Stimulated activated CD4-positive, alpha-beta T cell treated with anti-CD3 and anti-CD28 coated beads, Interleukin-4, amount 100 ng/mL, for 4 hours (primary cell): ENCODE measurements at regions not wholly inside any gene's neighbourhood (a gene's known extent, or its start where the extent isn't known, plus 50 kb on each side); places are given as distances from the start of the nearest gene placed in this dataset.
"Not testable (repeated sequence)": the region's sequence is repeated elsewhere in the genome, so short reads cannot be mapped to it uniquely, and the experiment has no call there.

ENCODE experiments used
- DNase-seq, 2 experiments: peaks; one replicate each; pipeline ENCODE4 v3.0.0-alpha.2; 2020

- DNase-seq = no peak
Measured at GRCh38 chr9:38342532-38342931, 50.0 kb upstream of the ALDH1B1 start.

- DNase-seq = no peak
Measured at GRCh38 chr9:38342096-38342495, 50.4 kb upstream of the ALDH1B1 start.

- DNase-seq = no peak
Measured at GRCh38 chr9:38339496-38339895, 53.0 kb upstream of the ALDH1B1 start.

- no peak for DNase-seq
Measured at GRCh38 chr9:38339087-38339486, 53.4 kb upstream of the ALDH1B1 start.

- DNase-seq = no peak
Measured at GRCh38 chr9:38338342-38339018, 54.0 kb upstream of the ALDH1B1 start.

- no peak for DNase-seq
Measured at GRCh38 chr9:38337706-38338264, 54.7 kb upstream of the ALDH1B1 start.

GRCh38 chr9:38337181-38337580 lies 55.3 kb upstream of the ALDH1B1 start:
- DNase-seq = no peak

GRCh38 chr9:38336341-38336740 lies 56.2 kb upstream of the ALDH1B1 start:
- no peak for DNase-seq

- DNase-seq = no peak
Measured at GRCh38 chr9:38335686-38336085, 56.8 kb upstream of the ALDH1B1 start.

GRCh38 chr9:38334234-38334633 lies 58.3 kb upstream of the ALDH1B1 start:
- DNase-seq = no peak

GRCh38 chr9:38333047-38333446 lies 59.5 kb upstream of the ALDH1B1 start:
- DNase-seq = no peak

- DNase-seq = no peak
Measured at GRCh38 chr9:38332625-38333024, 59.9 kb upstream of the ALDH1B1 start.

- DNase-seq = no peak
Measured at GRCh38 chr9:38331141-38331540, 61.4 kb upstream of the ALDH1B1 start.

GRCh38 chr9:38329968-38330367 lies 62.5 kb upstream of the ALDH1B1 start:
- no peak for DNase-seq

GRCh38 chr9:38328765-38329164 lies 63.7 kb upstream of the ALDH1B1 start:
- DNase-seq = no peak

- DNase-seq = no peak
Measured at GRCh38 chr9:38326122-38326521, 66.4 kb upstream of the ALDH1B1 start.

- DNase-seq = not testable (repeated sequence)
Measured at GRCh38 chr9:38324213-38324612, 68.3 kb upstream of the ALDH1B1 start.

- no peak for DNase-seq
Measured at GRCh38 chr9:38322937-38323336, 69.6 kb upstream of the ALDH1B1 start.

GRCh38 chr9:38319496-38320173 lies 72.9 kb upstream of the ALDH1B1 start:
- DNase-seq = no peak

GRCh38 chr9:38318759-38319495 lies 73.6 kb upstream of the ALDH1B1 start:
- no peak for DNase-seq

GRCh38 chr9:38316166-38316780 lies 76.2 kb upstream of the ALDH1B1 start:
- no peak for DNase-seq

GRCh38 chr9:38315085-38315595 lies 77.4 kb upstream of the ALDH1B1 start:
- no peak for DNase-seq

- no peak for DNase-seq
Measured at GRCh38 chr9:38313421-38313820, 79.1 kb upstream of the ALDH1B1 start.
